OCI-LY1 (cell line): ENCODE measurements at regions not wholly inside any gene's neighbourhood (a gene's known extent, or its start where the extent isn't known, plus 50 kb on each side); places are given as distances from the start of the nearest gene placed in this dataset.

ENCODE experiments used
- CTCF ChIP-seq: fragments of 200-600 bp; sonication (generic), shearing (Covaris generic); IDR thresholded peaks from 2 replicates; pipeline ENCODE4 v1.5.1; 2017; ENCODE audit warnings: mild to moderate bottlenecking, antibody characterized with exemption, low read length, moderate library complexity, mixed read lengths
- EZH2 ChIP-seq: fragments of 200-600 bp; sonication (generic), shearing (Covaris generic); IDR thresholded peaks from 2 replicates; pipeline ENCODE4 v1.8.0; 2017; ENCODE audit warnings: borderline replicate concordance, mixed run types, mild to moderate bottlenecking, antibody characterized with exemption, low read length, moderate library complexity, mixed read lengths

GRCh38 chr2:43090317-43090716 lies 136.1 kb downstream of the ZFP36L2 start:
- TF ChIP-seq CTCF (no peak), EZH2 (no peak)
